Testis (tissue), 2 donors: ENCODE measurements at regions not wholly inside any gene's neighbourhood (a gene's known extent, or its start where the extent isn't known, plus 50 kb on each side); places are given as distances from the start of the nearest gene placed in this dataset.

Source experiments
- DNase-seq: peaks from one replicate; pipeline ENCODE4 v3.0.0-alpha.2; 2019
- H3K27ac ChIP-seq, 2 donors: fragments of 200-600 bp; sonication (generic); one replicate each; pipeline ENCODE4 v1.5.1; 2019
- H3K27me3 ChIP-seq: fragments of 200-600 bp; sonication (generic); one replicate; pipeline ENCODE4 v1.5.1; 2019
- H3K36me3 ChIP-seq: fragments of 200-600 bp; sonication (generic); one replicate; pipeline ENCODE4 v1.5.1; 2017; ENCODE audit warnings: low read depth; ENCODE audit errors: missing control alignments
- H3K4me1 ChIP-seq: fragments of 200-600 bp; sonication (generic); one replicate; pipeline ENCODE4 v1.5.1; 2019
- H3K4me3 ChIP-seq, 2 donors: fragments of 200-600 bp; sonication (generic); one replicate each; pipeline ENCODE4 v1.5.1; 2017 to 2019
- H3K9me3 ChIP-seq: fragments of 200-600 bp; sonication (generic); one replicate; pipeline ENCODE4 v1.5.1; 2017
- POLR2A ChIP-seq: fragments of 450-650 bp; IDR thresholded peaks from one replicate; pipeline ENCODE4 v1.6.1; 2017; ENCODE audit warnings: antibody characterized with exemption, mild to moderate bottlenecking, moderate library complexity
- WGBS, 2 donors: methylation state at CpG; one replicate each; pipeline ENCODE4 v1.1.5; 2018; 5-methylcytosine and 5-hydroxymethylcytosine counted together
- intact Hi-C: fragments of 100-400 bp; cut with DNase I; formaldehyde crosslinking; loops from one replicate; pipeline ENCODE4 v1.15.1; 2023; ENCODE audit warnings: low total_unique reads
- TF ChIP-seq, protein P1 (sequence below), 3 experiments: fragments of 450-650 bp in 2 of 3; fragments of 200-600 bp in 1 of 3; sonication (generic) in 1 of 3; IDR thresholded peaks; one replicate each; pipeline ENCODE4 v1.5.1; 2016 to 2019; ENCODE audit warnings: antibody characterized with exemption in 3 of 3, mild to moderate bottlenecking in 2 of 3, moderate library complexity in 1 of 3

DNA sequence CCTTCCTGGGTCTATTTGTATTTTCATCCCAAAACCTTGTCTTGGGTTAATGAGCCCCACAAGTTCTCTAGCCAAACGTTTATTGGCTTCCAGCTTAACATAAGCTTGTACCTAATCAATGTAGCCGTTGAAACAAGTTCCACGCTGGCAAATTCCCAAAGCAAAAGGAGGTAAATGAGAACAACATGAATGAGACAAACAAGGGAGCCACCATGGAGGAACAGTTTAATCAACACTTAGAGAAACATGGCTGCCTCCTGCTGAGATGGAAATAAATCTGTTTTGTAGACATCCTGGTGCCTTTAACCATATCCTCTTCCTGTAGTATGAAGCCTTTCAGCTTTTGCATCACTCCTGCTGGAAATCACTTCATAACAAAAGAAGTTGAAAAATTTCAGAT, 166.6 kb upstream of the NFIB start:
- TF ChIP-seq, protein P1, sequence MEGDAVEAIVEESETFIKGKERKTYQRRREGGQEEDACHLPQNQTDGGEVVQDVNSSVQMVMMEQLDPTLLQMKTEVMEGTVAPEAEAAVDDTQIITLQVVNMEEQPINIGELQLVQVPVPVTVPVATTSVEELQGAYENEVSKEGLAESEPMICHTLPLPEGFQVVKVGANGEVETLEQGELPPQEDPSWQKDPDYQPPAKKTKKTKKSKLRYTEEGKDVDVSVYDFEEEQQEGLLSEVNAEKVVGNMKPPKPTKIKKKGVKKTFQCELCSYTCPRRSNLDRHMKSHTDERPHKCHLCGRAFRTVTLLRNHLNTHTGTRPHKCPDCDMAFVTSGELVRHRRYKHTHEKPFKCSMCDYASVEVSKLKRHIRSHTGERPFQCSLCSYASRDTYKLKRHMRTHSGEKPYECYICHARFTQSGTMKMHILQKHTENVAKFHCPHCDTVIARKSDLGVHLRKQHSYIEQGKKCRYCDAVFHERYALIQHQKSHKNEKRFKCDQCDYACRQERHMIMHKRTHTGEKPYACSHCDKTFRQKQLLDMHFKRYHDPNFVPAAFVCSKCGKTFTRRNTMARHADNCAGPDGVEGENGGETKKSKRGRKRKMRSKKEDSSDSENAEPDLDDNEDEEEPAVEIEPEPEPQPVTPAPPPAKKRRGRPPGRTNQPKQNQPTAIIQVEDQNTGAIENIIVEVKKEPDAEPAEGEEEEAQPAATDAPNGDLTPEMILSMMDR (IDR thresholded peaks at IDR 0.05), result no peak
- TF ChIP-seq POLR2A, result no peak
- Histone ChIP-seq H3K4me1 (no peaks in the 10 kb centered on the region), H3K27ac (no peak overlapping the region), H3K4me3 (no peak overlapping the region), H3K9me3 (no peaks in the 10 kb centered on the region), H3K27me3 (no peaks in the 10 kb centered on the region), H3K36me3 (no peaks in the 10 kb centered on the region)
- DNase-seq, result no peak
- 29 to 57% methylated on average over 3 of the region's 3 CpGs for WGBS, 2 donors
- intact Hi-C loops, result no loop called here

DNA sequence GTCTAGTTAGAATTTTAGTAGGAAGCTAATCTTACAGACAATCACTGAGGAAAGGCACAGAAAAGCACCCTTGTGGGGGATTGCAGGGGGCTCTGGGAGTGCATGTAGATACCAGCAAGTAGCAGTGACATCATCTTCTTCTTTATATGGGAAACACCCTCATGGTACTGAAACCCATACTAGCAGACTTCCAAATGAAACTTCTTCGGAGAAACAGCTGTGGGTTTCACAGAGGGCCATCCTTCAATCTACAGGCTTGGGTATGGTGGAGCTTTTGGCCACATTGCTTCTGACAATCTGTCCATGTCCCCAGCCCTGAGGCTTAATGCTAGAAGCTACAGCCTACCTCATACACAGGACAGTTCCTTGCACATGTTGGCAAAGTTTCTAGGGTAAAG, 165.2 kb upstream of the NFIB start:
- DNase-seq, result no peak
- Histone ChIP-seq H3K27me3 (no peaks in the 10 kb centered on the region), H3K4me1 (no peaks in the 10 kb centered on the region), H3K36me3 (no peaks in the 10 kb centered on the region), H3K4me3 (no peak overlapping the region), H3K27ac (no peak overlapping the region), H3K9me3 (no peaks in the 10 kb centered on the region)
- TF ChIP-seq POLR2A, result no peak
- TF ChIP-seq, protein P1 (IDR thresholded peaks at IDR 0.05), result no peak
- WGBS, 2 donors, result 67 to 92% methylated on average over 1 of the region's 1 CpG
- intact Hi-C loops, result no loop called here

DNA sequence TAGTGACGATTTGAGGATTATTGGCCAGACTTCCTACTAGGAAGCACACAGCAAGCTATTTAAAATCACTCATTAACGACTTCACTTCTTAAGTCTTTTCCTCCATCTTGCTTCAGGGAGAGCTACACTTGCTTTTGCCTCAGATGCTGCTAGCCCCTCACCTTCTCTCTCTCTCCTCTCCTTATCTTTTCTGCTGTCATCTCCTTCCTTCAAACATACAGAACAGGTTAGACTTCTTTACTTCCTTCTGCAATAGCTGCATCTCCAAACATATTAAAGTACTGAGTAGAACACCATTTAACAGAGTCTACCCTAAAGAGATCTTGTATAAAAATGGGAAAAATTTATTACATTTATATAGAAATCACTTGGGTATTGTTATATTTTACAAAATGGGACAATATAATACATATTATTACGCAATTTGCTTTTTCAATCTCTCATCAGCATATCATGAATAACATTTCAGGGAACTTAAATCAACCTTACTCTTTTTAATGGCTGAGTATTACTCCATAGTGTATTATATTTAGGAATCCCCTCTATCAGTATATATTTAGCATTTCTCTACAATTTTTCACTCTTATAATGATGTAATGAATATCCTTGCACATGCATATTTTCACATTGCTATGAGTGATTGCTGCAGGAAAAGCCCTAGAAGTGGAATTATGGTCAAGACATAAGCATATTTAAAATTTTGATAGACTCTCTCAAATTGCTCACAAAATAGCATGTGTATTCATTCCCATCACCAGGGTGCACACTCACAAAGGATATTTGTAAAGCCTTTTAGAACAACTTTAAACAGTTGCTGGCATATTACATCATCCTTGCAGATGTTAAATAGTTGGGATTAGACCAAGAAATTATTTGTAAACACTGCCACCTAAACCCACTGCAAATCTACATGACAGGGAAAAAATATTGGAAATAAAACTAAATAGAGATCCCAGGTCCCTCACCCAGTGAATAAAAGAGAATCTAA, 164.5 kb upstream of the NFIB start:
- Histone ChIP-seq H3K27ac (no peak overlapping the region), H3K27me3 (no peaks in the 10 kb centered on the region), H3K9me3 (no peaks in the 10 kb centered on the region), H3K36me3 (no peaks in the 10 kb centered on the region), H3K4me3 (no peak overlapping the region), H3K4me1 (no peaks in the 10 kb centered on the region)
- TF ChIP-seq, protein P1 (IDR thresholded peaks at IDR 0.05), result no peak
- no peak for TF ChIP-seq POLR2A
- WGBS, 2 donors, result 85 to 86% methylated on average over 3 of the region's 3 CpGs
- intact Hi-C loops, result no loop called here
- DNase-seq, result no peak

DNA sequence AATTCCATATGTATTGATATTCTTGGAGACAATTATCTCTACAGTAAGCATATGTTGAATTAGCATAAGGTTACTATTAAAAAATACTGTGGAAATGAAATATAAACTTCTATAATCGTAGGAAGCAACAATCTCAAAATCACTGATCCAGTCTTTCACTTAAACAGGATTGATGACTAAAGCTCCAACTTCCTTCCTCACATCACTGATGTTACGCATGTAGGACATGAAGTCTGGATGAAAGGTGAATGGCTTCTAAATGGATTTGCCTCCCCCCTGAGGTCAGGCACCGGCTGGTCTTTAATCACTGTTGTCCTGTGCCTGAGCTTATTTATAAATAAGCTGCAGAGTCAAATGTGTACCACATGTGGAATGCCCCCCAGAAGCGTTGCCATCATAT, 157.1 kb upstream of the NFIB start:
- Histone ChIP-seq H3K27me3 (no peaks in the 10 kb centered on the region), H3K27ac (no peak overlapping the region), H3K4me1 (no peaks in the 10 kb centered on the region), H3K4me3 (no peak overlapping the region), H3K36me3 (no peaks in the 10 kb centered on the region), H3K9me3 (no peaks in the 10 kb centered on the region)
- 83% methylated on average over 4 of the region's 4 CpGs for WGBS, 2 donors
- no peak for DNase-seq
- TF ChIP-seq POLR2A, result no peak
- TF ChIP-seq, protein P1 (IDR thresholded peaks at IDR 0.05), result no peak
- intact Hi-C loops, result no loop called here
